Smooth muscle cell (in vitro differentiated cells): ENCODE measurements at regions not wholly inside any gene's neighbourhood (a gene's known extent, or its start where the extent isn't known, plus 50 kb on each side); places are given as distances from the start of the nearest gene placed in this dataset.

Experiments used
- DNase-seq: peaks from one replicate; lab custom pipeline; 2025; ENCODE audit not compliant: unreplicated experiment; lab: John Stamatoyannopoulos, UW
- H2AFZ ChIP-seq: fragments of 200-600 bp; sonication (generic); 2 replicates; pipeline ENCODE4 v1.6.0; 2016; ENCODE audit warnings: antibody characterized with exemption, low read depth, mild to moderate bottlenecking
- H3F3A ChIP-seq: fragments of 200-600 bp; sonication (generic); 2 replicates; pipeline ENCODE4 v1.6.0; 2017; ENCODE audit warnings: antibody characterized with exemption, low read depth
- H3K27ac ChIP-seq: fragments of 200-600 bp; sonication (generic); 2 replicates; pipeline ENCODE4 v1.5.1; 2016; ENCODE audit warnings: low read depth, mild to moderate bottlenecking
- H3K27me3 ChIP-seq: fragments of 200-600 bp; sonication (generic); 2 replicates; pipeline ENCODE4 v1.6.1; 2016; ENCODE audit warnings: low read depth, mild to moderate bottlenecking
- H3K36me3 ChIP-seq: fragments of 200-600 bp; sonication (generic); 2 replicates; pipeline ENCODE4 v1.5.1; 2016; ENCODE audit warnings: low read depth
- H3K4me1 ChIP-seq: fragments of 200-600 bp; sonication (generic); 2 replicates; pipeline ENCODE4 v1.5.1; 2016; ENCODE audit warnings: low read depth
- H3K4me2 ChIP-seq: fragments of 200-600 bp; sonication (generic); 2 replicates; pipeline ENCODE4 v1.6.0; 2016; ENCODE audit warnings: mild to moderate bottlenecking
- H3K4me3 ChIP-seq: fragments of 200-600 bp; sonication (generic); 2 replicates; pipeline ENCODE4 v1.5.1; 2016; ENCODE audit warnings: mild to moderate bottlenecking
- H3K79me2 ChIP-seq: fragments of 200-600 bp; sonication (generic); 2 replicates; pipeline ENCODE4 v1.6.0; 2016; ENCODE audit warnings: low read depth, mild to moderate bottlenecking
- H3K9ac ChIP-seq: fragments of 200-600 bp; sonication (generic); 2 replicates; pipeline ENCODE4 v1.6.0; 2016; ENCODE audit warnings: low read depth
- H3K9me3 ChIP-seq: fragments of 200-600 bp; sonication (generic); replicated peaks from 2 replicates; pipeline ENCODE4 v1.5.1; 2016; ENCODE audit warnings: low read depth
- H4K20me1 ChIP-seq: fragments of 200-600 bp; sonication (generic); 2 replicates; pipeline ENCODE4 v1.6.0; 2016; ENCODE audit warnings: low read depth
- WGBS: methylation state at CpG from one replicate; pipeline ENCODE4 v1.1.7; 2016; ENCODE audit warnings: low lambda C conversion rate; 5-methylcytosine and 5-hydroxymethylcytosine counted together
- TF ChIP-seq, protein P1 (sequence below): fragments of 200-600 bp; sonication (generic); IDR thresholded peaks from 2 replicates; pipeline ENCODE4 v1.5.1; 2017; ENCODE audit warnings: borderline replicate concordance, mild to moderate bottlenecking, antibody characterized with exemption; ENCODE audit not compliant: insufficient read depth, poor library complexity, severe bottlenecking

GRCh38 chr5:101976933-101977332 is 319.2 kb downstream of the SLCO4C1 start:
- no peaks in the 10 kb centered on the region for H3K9me3 ChIP-seq
- no peaks in the 10 kb centered on the region for H3K4me1 ChIP-seq
- H3K9ac ChIP-seq, result no peak overlapping the region

DNA sequence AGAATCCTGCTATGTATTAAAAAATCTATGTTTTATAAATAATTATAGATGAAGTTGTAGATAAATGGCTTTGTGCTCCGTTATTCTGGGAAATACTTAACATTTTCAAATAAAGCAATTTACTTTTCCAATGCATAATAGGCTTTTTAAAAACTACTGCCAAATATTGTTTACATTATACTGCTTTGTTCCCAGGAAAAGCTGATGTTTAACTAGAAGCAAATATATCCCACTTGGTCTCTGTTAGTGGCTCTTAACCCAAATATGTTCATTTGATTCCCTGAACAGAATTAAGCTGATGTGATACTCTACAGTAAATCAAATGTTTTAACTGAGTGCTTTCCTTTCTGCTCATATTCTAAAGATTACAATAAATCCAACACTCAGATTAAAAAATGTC is 326.3 kb downstream of the SLCO4C1 start:
- Histone ChIP-seq H2AFZ (no peak overlapping the region), H3K9me3 (no peaks in the 10 kb centered on the region), H3F3A (no peaks in the 10 kb centered on the region), H3K9ac (no peak overlapping the region), H3K79me2 (no peaks in the 10 kb centered on the region), H4K20me1 (no peaks in the 10 kb centered on the region), H3K27me3 (no peaks in the 10 kb centered on the region), H3K36me3 (no peaks in the 10 kb centered on the region), H3K4me1 (peaks cover 7% of the 10 kb centered on the region), H3K27ac (no peak overlapping the region), H3K4me3 (no peak overlapping the region), H3K4me2 (no peak overlapping the region)
- WGBS, result 88% methylated on average over 1 of the region's 1 CpG
- TF ChIP-seq, protein P1, sequence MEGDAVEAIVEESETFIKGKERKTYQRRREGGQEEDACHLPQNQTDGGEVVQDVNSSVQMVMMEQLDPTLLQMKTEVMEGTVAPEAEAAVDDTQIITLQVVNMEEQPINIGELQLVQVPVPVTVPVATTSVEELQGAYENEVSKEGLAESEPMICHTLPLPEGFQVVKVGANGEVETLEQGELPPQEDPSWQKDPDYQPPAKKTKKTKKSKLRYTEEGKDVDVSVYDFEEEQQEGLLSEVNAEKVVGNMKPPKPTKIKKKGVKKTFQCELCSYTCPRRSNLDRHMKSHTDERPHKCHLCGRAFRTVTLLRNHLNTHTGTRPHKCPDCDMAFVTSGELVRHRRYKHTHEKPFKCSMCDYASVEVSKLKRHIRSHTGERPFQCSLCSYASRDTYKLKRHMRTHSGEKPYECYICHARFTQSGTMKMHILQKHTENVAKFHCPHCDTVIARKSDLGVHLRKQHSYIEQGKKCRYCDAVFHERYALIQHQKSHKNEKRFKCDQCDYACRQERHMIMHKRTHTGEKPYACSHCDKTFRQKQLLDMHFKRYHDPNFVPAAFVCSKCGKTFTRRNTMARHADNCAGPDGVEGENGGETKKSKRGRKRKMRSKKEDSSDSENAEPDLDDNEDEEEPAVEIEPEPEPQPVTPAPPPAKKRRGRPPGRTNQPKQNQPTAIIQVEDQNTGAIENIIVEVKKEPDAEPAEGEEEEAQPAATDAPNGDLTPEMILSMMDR, result no peak
- no peak for DNase-seq

More at GRCh38 chr5:101976933-101977332, 319.2 kb downstream of the SLCO4C1 start:
- Histone ChIP-seq H3K4me2 (no peak overlapping the region), H3K4me3 (no peak overlapping the region), H3K79me2 (no peaks in the 10 kb centered on the region), H3F3A (no peaks in the 10 kb centered on the region), H2AFZ (no peak overlapping the region), H3K27me3 (no peaks in the 10 kb centered on the region), H3K36me3 (no peaks in the 10 kb centered on the region), H3K27ac (no peak overlapping the region), H4K20me1 (no peaks in the 10 kb centered on the region)
- TF ChIP-seq, protein P1, result no peak
- no peak for DNase-seq

GRCh38 chr5:101966476-101966875 is 329.6 kb downstream of the SLCO4C1 start:
- Histone ChIP-seq H3K9ac (no peak overlapping the region), H3K27me3 (no peaks in the 10 kb centered on the region), H3K4me2 (no peak overlapping the region), H4K20me1 (no peaks in the 10 kb centered on the region), H3K36me3 (no peaks in the 10 kb centered on the region), H2AFZ (no peak overlapping the region), H3K4me3 (no peak overlapping the region), H3K79me2 (no peaks in the 10 kb centered on the region), H3F3A (no peaks in the 10 kb centered on the region), H3K27ac (no peak overlapping the region), H3K4me1 (peaks cover 7% of the 10 kb centered on the region), H3K9me3 (no peaks in the 10 kb centered on the region)
- TF ChIP-seq, protein P1, result no peak
- 96% methylated on average over 2 of the region's 2 CpGs for WGBS
- no peak for DNase-seq

DNA sequence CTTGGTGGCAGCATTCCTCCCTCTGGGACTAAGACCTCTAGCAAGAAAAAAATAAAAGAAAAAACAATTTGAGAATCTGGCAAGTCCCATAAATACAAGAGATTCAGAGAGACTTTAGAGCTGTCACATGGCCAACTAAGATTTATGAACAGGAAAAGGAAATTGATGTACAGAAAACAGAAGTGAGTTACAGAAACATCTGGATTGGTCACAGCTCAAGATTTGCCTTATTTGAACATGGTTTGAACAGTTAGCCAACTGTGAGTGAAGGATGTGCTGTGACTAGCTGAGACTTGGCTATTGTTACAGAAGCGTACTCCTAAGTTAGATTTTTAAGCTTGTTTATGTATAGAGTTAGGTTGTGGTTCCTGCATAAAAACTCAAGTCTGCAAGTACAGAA is 340.2 kb downstream of the SLCO4C1 start:
- Histone ChIP-seq H3K79me2 (no peaks in the 10 kb centered on the region), H3K4me2 (no peak overlapping the region), H3K4me1 (no peaks in the 10 kb centered on the region), H3K27ac (no peak overlapping the region), H2AFZ (no peak overlapping the region), H3F3A (no peaks in the 10 kb centered on the region), H3K4me3 (no peak overlapping the region), H4K20me1 (no peaks in the 10 kb centered on the region), H3K36me3 (no peaks in the 10 kb centered on the region), H3K9me3 (no peaks in the 10 kb centered on the region), H3K27me3 (no peaks in the 10 kb centered on the region), H3K9ac (no peak overlapping the region)
- DNase-seq, result no peak
- TF ChIP-seq, protein P1, result no peak
- 96% methylated on average over 1 of the region's 1 CpG for WGBS
